HepG2 (cell line): ENCODE measurements at regions not wholly inside any gene's neighbourhood (a gene's known extent, or its start where the extent isn't known, plus 50 kb on each side); places are given as distances from the start of the nearest gene placed in this dataset.

Source experiments
- ATAC-seq: fragments of 200-7000 bp; cut with Tn5 transposase; 3 replicates; pipeline ENCODE4 v1.9.1; 2020; ENCODE audit warnings: mild to moderate bottlenecking, moderate library complexity
- BruUV-seq: library from RNA; stranded (reverse); fragments of 400-500 nt; replicated peaks from 2 replicates; lab custom pipeline; 2021; lab: Mats Ljungman, UMichigan
- CTCF ChIA-PET: fragments of 300-600 bp; formaldehyde crosslinking; extraction: SDS; loops from one replicate; lab custom pipeline; 2021; ENCODE audit warnings: low total read pairs, inconsistent platforms, low intra/inter-chr PET ratio; lab: Yijun Ruan, JAX
- POLR2A ChIA-PET: fragments of 350-600 bp; sonication (Branson Sonifier 250); formaldehyde crosslinking; loops from one replicate; lab custom pipeline; 2020; ENCODE audit warnings: antibody characterized with exemption, inconsistent platforms; lab: Yijun Ruan, JAX
- DNase-seq: peaks from one replicate; pipeline ENCODE4 v3.0.0-alpha.2; 2015; ENCODE audit warnings: low spot score
- FAIRE-seq: peaks from 3 replicates; lab custom pipeline; 2011; peaks lifted over from hg19 to GRCh38; lab: Jason Lieb, UNC
- H2AFZ ChIP-seq: one replicate; pipeline ENCODE4 v1.6.1; 2011; ENCODE audit warnings: low read length, inconsistent platforms
- H3K27ac ChIP-seq: fragments of 300-600 bp; 3 replicates; pipeline ENCODE4 v1.8.0; 2011; ENCODE audit warnings: mixed run types, mild to moderate bottlenecking, mixed read lengths, low read length, inconsistent platforms; ENCODE audit not compliant: insufficient read depth; ENCODE audit errors: extremely low read length
- H3K27me3 ChIP-seq, 2 experiments: fragments of 200-600 bp in 1 of 2; 2 replicates in 1 of 2; 3 replicates in 1 of 2; pipeline versions ENCODE4 v1.6.0 to v1.8.0; 2011; ENCODE audit warnings: low read length in 2 of 2, mild to moderate bottlenecking in 2 of 2, moderate library complexity in 2 of 2, inconsistent platforms in 1 of 2; ENCODE audit not compliant: insufficient read depth in 2 of 2, control insufficient read depth in 1 of 2
- H3K36me3 ChIP-seq, 2 experiments: fragments of 200-600 bp in 1 of 2; replicated peaks in 1 of 2; 2 replicates in 1 of 2; 3 replicates in 1 of 2; pipeline versions ENCODE4 v1.5.1 to v1.8.0; 2011; ENCODE audit warnings: low read length in 2 of 2, inconsistent platforms in 1 of 2; ENCODE audit not compliant: insufficient read depth in 2 of 2, control insufficient read depth in 1 of 2
- H3K4me1 ChIP-seq: 2 replicates; pipeline ENCODE4 v1.5.1; 2012; ENCODE audit warnings: low read length, inconsistent platforms; ENCODE audit not compliant: insufficient read depth
- H3K4me2 ChIP-seq: 2 replicates; pipeline ENCODE4 v1.6.0; 2011; ENCODE audit warnings: low read depth, low read length, inconsistent platforms
- H3K4me3 ChIP-seq, 3 experiments: fragments of 200-600 bp in 1 of 3; sonication (generic), shearing (Covaris generic) in 1 of 3; replicated peaks in 1 of 3; 2 replicates each; pipeline ENCODE4 v1.5.1; 2011 to 2016; ENCODE audit warnings: low read length in 3 of 3, inconsistent platforms in 2 of 3, low read depth in 2 of 3, mild to moderate bottlenecking in 2 of 3, control low read depth in 1 of 3, mixed read lengths in 1 of 3; ENCODE audit not compliant: insufficient read depth in 1 of 3
- H3K79me2 ChIP-seq: one replicate; pipeline ENCODE4 v1.6.1; 2011; ENCODE audit warnings: low read length, inconsistent platforms; ENCODE audit not compliant: insufficient read depth
- H3K9ac ChIP-seq: 2 replicates; pipeline ENCODE4 v1.6.0; 2011; ENCODE audit warnings: mild to moderate bottlenecking, low read depth, low read length, inconsistent platforms; ENCODE audit not compliant: insufficient read depth
- H3K9me3 ChIP-seq: 2 replicates; pipeline ENCODE4 v1.5.1; 2012; ENCODE audit warnings: mild to moderate bottlenecking, low read length
- H4K20me1 ChIP-seq: 2 replicates; pipeline ENCODE4 v1.6.0; 2011; ENCODE audit warnings: inconsistent platforms, mild to moderate bottlenecking, low read length, moderate library complexity; ENCODE audit not compliant: insufficient read depth
- AGO2 ChIP-seq: fragments of 200-400 bp; formaldehyde crosslinking; optimal IDR thresholded peaks from 2 replicates; pipeline ENCODE3; 2017; ENCODE audit warnings: mild to moderate bottlenecking, low read depth, low read length, moderate library complexity
- ETV6 ChIP-seq: sonication (generic); formaldehyde crosslinking; conservative IDR thresholded peaks from 2 replicates; pipeline ENCODE4 v1.4.0; 2020; ENCODE audit warnings: missing genetic modification reagents
- KAT8 ChIP-seq: IDR thresholded peaks from 2 replicates; pipeline ENCODE4 v1.6.1; 2016; ENCODE audit warnings: missing genetic modification reagents, missing compliant biosample characterization
- MTA1 ChIP-seq: sonication (generic); formaldehyde crosslinking; IDR thresholded peaks from 2 replicates; pipeline ENCODE4 v1.4.0; 2020; ENCODE audit warnings: missing genetic modification reagents, mild to moderate bottlenecking, borderline replicate concordance
- MTA3 ChIP-seq: sonication (generic); formaldehyde crosslinking; IDR thresholded peaks from 2 replicates; pipeline ENCODE4 v1.4.0; 2020; ENCODE audit warnings: missing genetic modification reagents
- SMC3 ChIP-seq: IDR thresholded peaks from 2 replicates; pipeline ENCODE4 v1.6.1; 2011; ENCODE audit warnings: low read length, improper control_type of control experiment
- TBL1XR1 ChIP-seq: fragments of 150-350 bp; IDR thresholded peaks from 2 replicates; pipeline ENCODE4 v1.6.1; 2014; ENCODE audit warnings: borderline replicate concordance, low read length; ENCODE audit not compliant: partially characterized antibody
- TEF ChIP-seq: sonication (generic); formaldehyde crosslinking; IDR thresholded peaks from 2 replicates; pipeline ENCODE4 v1.5.0; 2020; ENCODE audit warnings: missing genetic modification reagents
- YY1 ChIP-seq: IDR thresholded peaks from 2 replicates; pipeline ENCODE4 v1.6.1; 2011; ENCODE audit warnings: low read length, low read depth, moderate library complexity, mild to moderate bottlenecking; ENCODE audit not compliant: insufficient read depth, insufficient replicate concordance
- ZFP91 ChIP-seq: sonication (generic); formaldehyde crosslinking; IDR thresholded peaks from 2 replicates; pipeline ENCODE4 v1.9.0; 2022; ENCODE audit warnings: missing genetic modification reagents, mild to moderate bottlenecking, borderline replicate concordance
- ZFYVE20 ChIP-seq: sonication (generic); formaldehyde crosslinking; IDR thresholded peaks from 2 replicates; pipeline ENCODE4 v1.8.0; 2023; ENCODE audit warnings: low read depth, mild to moderate bottlenecking, moderate library complexity, missing genetic modification reagents, borderline replicate concordance
- ZNF205 ChIP-seq: IDR thresholded peaks from 2 replicates; pipeline ENCODE4 v1.6.1; 2018; ENCODE audit warnings: missing biosample characterization, missing genetic modification reagents
- ZNF761 ChIP-seq: sonication (generic); formaldehyde crosslinking; conservative IDR thresholded peaks from 2 replicates; pipeline ENCODE4 v1.4.0; 2020; ENCODE audit warnings: mild to moderate bottlenecking, missing genetic modification reagents
- WGBS: methylation state at CpG from one replicate; pipeline ENCODE4 v1.1.6; 2017; ENCODE audit warnings: low lambda C conversion rate; 5-methylcytosine and 5-hydroxymethylcytosine counted together
- in situ Hi-C: cut with HindIII; loops from 2 replicates; pipeline ENCODE4 v1.10.0; 2017; ENCODE audit warnings: low pct_unique_long_range_greater_than_20kb; ENCODE audit not compliant: extremely low pct_ligation_motif_present
- intact Hi-C: fragments of 100-400 bp; cut with micrococcal nuclease; formaldehyde crosslinking; loops from one replicate; pipeline ENCODE4 v1.10.0; 2022; ENCODE audit not compliant: unreplicated experiment
- TF ChIP-seq, protein P1 (sequence below), 2 experiments: sonication (generic) in 1 of 2; formaldehyde crosslinking in 1 of 2; IDR thresholded peaks; 2 replicates each; pipeline versions ENCODE4 v1.4.0 to v1.6.1; 2016 to 2020; ENCODE audit warnings: borderline replicate concordance in 1 of 2, low read depth in 1 of 2, mild to moderate bottlenecking in 1 of 2, missing genetic modification reagents in 1 of 2
- TF ChIP-seq, protein P2 (sequence below): sonication (generic); formaldehyde crosslinking; IDR thresholded peaks from 2 replicates; pipeline ENCODE4 v1.5.0; 2020; ENCODE audit warnings: mild to moderate bottlenecking, missing genetic modification reagents

GRCh38 chr9:134591082-134591571 is 50.5 kb upstream of the COL5A1 start (continued):
- TF ChIP-seq ZFP91 (CRISPR knock-in tag) (no peak), TEF (CRISPR knock-in tag) (no peak)

DNA sequence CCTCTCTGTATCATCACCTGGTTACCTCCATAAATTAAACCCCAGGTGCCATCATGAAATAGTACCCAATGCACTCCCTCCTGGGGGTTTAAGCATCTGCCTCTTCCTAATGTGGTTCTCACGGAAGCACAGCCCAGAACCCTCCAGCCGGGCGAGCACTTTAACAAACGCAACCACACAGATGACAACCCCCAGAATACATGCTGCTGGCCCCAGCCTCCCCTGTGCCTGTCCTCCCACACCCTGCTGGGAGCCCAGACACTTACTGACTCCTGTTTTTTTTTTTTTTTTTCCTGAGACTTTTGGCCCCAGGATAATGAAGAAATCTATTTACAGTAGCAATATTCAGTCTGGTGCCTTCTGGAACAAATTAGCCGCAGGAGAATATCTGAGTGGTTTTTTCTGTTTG is 50.0 kb upstream of the COL5A1 start:
- Histone ChIP-seq H3K27me3 (peaks cover 0 to 3% of the 10 kb centered on the region in 2 experiments; a peak in 1 of 5 replicates), H3K9me3 (no peaks in the 10 kb centered on the region), H3K36me3 (no peaks in the 10 kb centered on the region), H2AFZ (no peak overlapping the region), H3K4me2 (no peak overlapping the region), H4K20me1 (no peaks in the 10 kb centered on the region), H3K4me3 (no peak overlapping the region), H3K4me1 (peaks cover 35% of the 10 kb centered on the region), H3K27ac (no peak overlapping the region), H3K79me2 (no peaks in the 10 kb centered on the region), H3K9ac (no peak overlapping the region)
- POLR2A ChIA-PET, result no interaction called here
- FAIRE-seq (no peak), DNase-seq (no peak), ATAC-seq (no peak)
- BruUV-seq, result no TSS peak
- in situ Hi-C loops, result no loop called here
- WGBS, result 83% methylated on average over 2 of the region's 5 CpGs
- CTCF ChIA-PET, result no interaction called here
- intact Hi-C loops, result no loop called here
- TF ChIP-seq ETV6 (CRISPR knock-in tag) (no peak), YY1 (no peak), MTA3 (CRISPR knock-in tag) (no peak), TBL1XR1 (no peak), ZNF205 (no peak), MTA1 (CRISPR knock-in tag) (no peak), KAT8 (no peak), ZFYVE20 (CRISPR knock-in tag) (no peak), AGO2 (no peak), SMC3 (no peak), ZNF761 (CRISPR knock-in tag) (no peak)
- TF ChIP-seq, protein P1, sequence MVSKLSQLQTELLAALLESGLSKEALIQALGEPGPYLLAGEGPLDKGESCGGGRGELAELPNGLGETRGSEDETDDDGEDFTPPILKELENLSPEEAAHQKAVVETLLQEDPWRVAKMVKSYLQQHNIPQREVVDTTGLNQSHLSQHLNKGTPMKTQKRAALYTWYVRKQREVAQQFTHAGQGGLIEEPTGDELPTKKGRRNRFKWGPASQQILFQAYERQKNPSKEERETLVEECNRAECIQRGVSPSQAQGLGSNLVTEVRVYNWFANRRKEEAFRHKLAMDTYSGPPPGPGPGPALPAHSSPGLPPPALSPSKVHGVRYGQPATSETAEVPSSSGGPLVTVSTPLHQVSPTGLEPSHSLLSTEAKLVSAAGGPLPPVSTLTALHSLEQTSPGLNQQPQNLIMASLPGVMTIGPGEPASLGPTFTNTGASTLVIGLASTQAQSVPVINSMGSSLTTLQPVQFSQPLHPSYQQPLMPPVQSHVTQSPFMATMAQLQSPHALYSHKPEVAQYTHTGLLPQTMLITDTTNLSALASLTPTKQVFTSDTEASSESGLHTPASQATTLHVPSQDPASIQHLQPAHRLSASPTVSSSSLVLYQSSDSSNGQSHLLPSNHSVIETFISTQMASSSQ (IDR thresholded peaks at IDR 0.05; ENCODE audit: low read depth), result no peak
- TF ChIP-seq, protein P1 (CRISPR knock-in tag; IDR thresholded peaks at IDR 0.05; ENCODE audit: borderline replicate concordance), result no peak
- TF ChIP-seq, protein P2, sequence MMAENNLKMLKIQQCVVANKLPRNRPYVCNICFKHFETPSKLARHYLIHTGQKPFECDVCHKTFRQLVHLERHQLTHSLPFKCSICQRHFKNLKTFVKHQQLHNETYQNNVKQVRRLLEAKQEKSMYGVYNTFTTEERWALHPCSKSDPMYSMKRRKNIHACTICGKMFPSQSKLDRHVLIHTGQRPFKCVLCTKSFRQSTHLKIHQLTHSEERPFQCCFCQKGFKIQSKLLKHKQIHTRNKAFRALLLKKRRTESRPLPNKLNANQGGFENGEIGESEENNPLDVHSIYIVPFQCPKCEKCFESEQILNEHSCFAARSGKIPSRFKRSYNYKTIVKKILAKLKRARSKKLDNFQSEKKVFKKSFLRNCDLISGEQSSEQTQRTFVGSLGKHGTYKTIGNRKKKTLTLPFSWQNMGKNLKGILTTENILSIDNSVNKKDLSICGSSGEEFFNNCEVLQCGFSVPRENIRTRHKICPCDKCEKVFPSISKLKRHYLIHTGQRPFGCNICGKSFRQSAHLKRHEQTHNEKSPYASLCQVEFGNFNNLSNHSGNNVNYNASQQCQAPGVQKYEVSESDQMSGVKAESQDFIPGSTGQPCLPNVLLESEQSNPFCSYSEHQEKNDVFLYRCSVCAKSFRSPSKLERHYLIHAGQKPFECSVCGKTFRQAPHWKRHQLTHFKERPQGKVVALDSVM (CRISPR knock-in tag), result no peak
